Ureter (tissue), 1 donor: ENCODE measurements at regions not wholly inside any gene's neighbourhood (a gene's known extent, or its start where the extent isn't known, plus 50 kb on each side); places are given as distances from the start of the nearest gene placed in this dataset.

Experiments
- DNase-seq: peaks from one replicate; pipeline ENCODE4 v3.0.0-alpha.2; 2020; ENCODE audit warnings: low spot score
- donor health status: DM: yes; HTN: yes; CAD: no.

- DNase-seq, result no peak
Observed at GRCh38 chr7:47147213-47147631, 434.7 kb downstream of the TNS3 start.

GRCh38 chr7:47145982-47146381 lies 435.9 kb downstream of the TNS3 start:
- DNase-seq, result no peak

- DNase-seq, result no peak
Observed at GRCh38 chr7:47145186-47145725, 436.7 kb downstream of the TNS3 start.

- DNase-seq, result no peak
Observed at GRCh38 chr7:47143339-47143738, 438.6 kb downstream of the TNS3 start.

- DNase-seq, result no peak
Observed at GRCh38 chr7:47142867-47143175, 439.1 kb downstream of the TNS3 start.

GRCh38 chr7:47142169-47142866 lies 439.6 kb downstream of the TNS3 start:
- no peak for DNase-seq

- DNase-seq, result no peak
Observed at GRCh38 chr7:47132471-47132870, 449.4 kb downstream of the TNS3 start.

GRCh38 chr7:47128700-47129099 lies 453.2 kb downstream of the TNS3 start:
- DNase-seq, result no peak

- no peak for DNase-seq
Observed at GRCh38 chr7:47125529-47125928, 456.4 kb downstream of the TNS3 start.

GRCh38 chr7:47119261-47119865 lies 462.5 kb downstream of the TNS3 start:
- DNase-seq, result no peak

- no peak for DNase-seq
Observed at GRCh38 chr7:47104206-47104549, 477.7 kb downstream of the TNS3 start.

- no peak for DNase-seq
Observed at GRCh38 chr7:47103498-47104205, 478.3 kb downstream of the TNS3 start.

GRCh38 chr7:47102331-47102841 lies 479.5 kb downstream of the TNS3 start:
- no peak for DNase-seq

- no peak for DNase-seq
Observed at GRCh38 chr7:47100817-47101435, 481.0 kb downstream of the TNS3 start.

- no peak for DNase-seq
Observed at GRCh38 chr7:47100148-47100816, 481.6 kb downstream of the TNS3 start.

GRCh38 chr7:47097431-47097830 lies 484.5 kb downstream of the TNS3 start:
- DNase-seq, result no peak

- DNase-seq, result no peak
Observed at GRCh38 chr7:47095946-47096345, 486.0 kb downstream of the TNS3 start.

- no peak for DNase-seq
Observed at GRCh38 chr7:47094462-47094861, 487.4 kb downstream of the TNS3 start.

- no peak for DNase-seq
Observed at GRCh38 chr7:47093320-47094234, 488.3 kb downstream of the TNS3 start.

- DNase-seq, result no peak
Observed at GRCh38 chr7:47092336-47092735, 489.6 kb downstream of the TNS3 start.

GRCh38 chr7:47091141-47091540 lies 490.8 kb downstream of the TNS3 start:
- no peak for DNase-seq
